NCI-H146 (cell line): ENCODE measurements at regions not wholly inside any gene's neighbourhood (a gene's known extent, or its start where the extent isn't known, plus 50 kb on each side); places are given as distances from the start of the nearest gene placed in this dataset.
"Not testable (repeated sequence)": the region's sequence is repeated elsewhere in the genome, so short reads cannot be mapped to it uniquely, and the experiment has no call there.

Source experiments
- DNase-seq: peaks from one replicate; lab custom pipeline; 2025; lab: John Stamatoyannopoulos, UW

GRCh38 chr12:58651850-58652249 is 268.5 kb downstream of the LRIG3 start:
- DNase-seq, result no peak

DNA sequence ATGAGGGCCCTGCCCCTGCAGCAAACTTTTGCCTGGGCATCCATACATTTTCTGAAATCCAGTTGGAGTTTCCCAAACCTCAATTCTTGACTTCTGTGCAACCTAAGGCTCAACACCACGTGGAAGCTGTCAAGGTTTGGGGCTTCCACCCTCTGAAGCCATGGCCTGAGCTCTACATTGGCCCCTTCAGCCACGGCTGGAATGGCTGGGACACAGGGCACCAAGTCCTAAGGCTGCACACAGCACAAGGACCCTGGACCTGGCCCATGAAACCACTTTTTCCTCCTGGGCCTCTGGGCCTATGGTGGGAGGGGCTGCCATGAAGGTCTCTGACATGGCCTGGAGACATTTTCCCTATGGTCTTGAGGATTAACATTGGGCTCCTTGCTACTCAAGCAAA is 266.3 kb downstream of the LRIG3 start:
- DNase-seq, result no peak

GRCh38 chr12:58655375-58655774 is 264.9 kb downstream of the LRIG3 start:
- no peak for DNase-seq

- no peak for DNase-seq
Measured at GRCh38 chr12:58656254-58657009, 263.9 kb downstream of the LRIG3 start.

- DNase-seq, result no peak
Measured at GRCh38 chr12:58657190-58657589, 263.1 kb downstream of the LRIG3 start.

GRCh38 chr12:58665375-58665774 is 254.9 kb downstream of the LRIG3 start:
- no peak for DNase-seq

GRCh38 chr12:58668233-58668632 is 252.1 kb downstream of the LRIG3 start:
- DNase-seq, result no peak

GRCh38 chr12:58668871-58669270 is 251.4 kb downstream of the LRIG3 start:
- DNase-seq, result no peak

- no peak for DNase-seq
Measured at GRCh38 chr12:58670623-58671022, 249.7 kb downstream of the LRIG3 start.

- DNase-seq, result no peak
Measured at GRCh38 chr12:58671196-58671595, 249.1 kb downstream of the LRIG3 start.

- DNase-seq, result no peak
Measured at GRCh38 chr12:58673021-58673420, 247.3 kb downstream of the LRIG3 start.

- not testable (repeated sequence) for DNase-seq
Measured at GRCh38 chr12:58677833-58678232, 242.5 kb downstream of the LRIG3 start.

GRCh38 chr12:58678753-58679152 is 241.6 kb downstream of the LRIG3 start:
- no peak for DNase-seq

- no peak for DNase-seq
Measured at GRCh38 chr12:58681730-58682129, 238.6 kb downstream of the LRIG3 start.

DNA sequence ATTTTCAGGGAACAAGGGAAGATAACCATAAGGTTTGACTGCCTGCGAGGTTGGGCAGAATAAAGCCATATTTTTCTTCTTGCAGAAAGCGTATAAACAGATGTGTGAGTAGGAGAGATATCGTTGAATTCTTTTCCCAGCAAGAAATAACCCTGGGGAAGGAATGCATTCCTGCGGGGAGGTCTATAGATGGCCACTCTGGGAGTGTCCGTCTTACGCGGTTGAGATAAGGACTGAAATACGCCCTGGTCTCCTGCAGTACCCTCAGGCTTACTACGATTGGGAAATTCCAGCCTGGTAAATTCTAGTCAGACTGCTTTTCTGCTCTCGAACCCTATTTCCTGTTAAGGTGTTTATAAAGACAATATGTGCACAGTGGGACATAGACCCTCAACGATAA is 225.0 kb downstream of the LRIG3 start:
- no peak for DNase-seq

GRCh38 chr12:58701536-58701935 is 218.8 kb downstream of the LRIG3 start:
- no peak for DNase-seq

- no peak for DNase-seq
Measured at GRCh38 chr12:58703866-58704265, 216.4 kb downstream of the LRIG3 start.

DNA sequence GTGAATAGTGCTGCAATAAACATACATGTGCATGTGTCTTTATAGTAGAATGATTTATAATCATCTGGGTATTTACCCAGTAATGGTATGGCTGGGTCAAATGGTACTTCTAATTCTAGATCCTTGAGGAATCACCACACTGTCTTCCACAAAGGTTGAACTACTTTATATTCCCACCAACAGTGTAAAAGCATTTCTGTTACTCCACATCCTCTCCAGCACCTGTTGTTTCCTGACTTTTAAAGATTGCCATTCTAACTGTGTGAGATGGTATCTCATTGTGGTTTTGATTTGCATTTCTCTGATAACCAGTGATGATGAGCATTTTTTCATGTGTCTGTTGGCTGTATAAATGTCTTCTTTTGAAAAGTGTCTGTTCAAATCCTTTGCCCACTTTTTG is 215.5 kb downstream of the LRIG3 start:
- DNase-seq, result not testable (repeated sequence)

DNA sequence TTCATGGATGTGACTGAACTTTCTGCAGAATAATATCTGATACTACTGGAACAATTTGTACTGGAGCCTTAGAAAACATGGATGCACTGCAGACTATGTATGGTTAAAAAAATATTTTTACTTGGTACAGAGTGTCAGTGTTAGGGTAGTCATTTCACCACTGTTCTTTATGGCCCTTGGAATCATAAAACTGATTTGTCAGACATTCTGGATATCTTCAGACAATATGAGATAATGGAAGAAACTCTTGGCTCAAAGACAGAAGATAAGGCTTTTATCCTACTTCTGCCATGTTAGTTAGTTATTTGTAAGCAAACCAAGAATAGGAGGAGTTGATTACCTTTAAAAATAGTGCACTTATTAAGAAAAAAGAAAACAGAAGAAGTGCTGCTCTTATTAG is 209.4 kb downstream of the LRIG3 start:
- DNase-seq, result no peak

GRCh38 chr12:58711974-58712373 is 208.3 kb downstream of the LRIG3 start:
- DNase-seq, result no peak

- no peak for DNase-seq
Measured at GRCh38 chr12:58712976-58713375, 207.3 kb downstream of the LRIG3 start.

GRCh38 chr12:58719161-58719560 is 201.1 kb downstream of the LRIG3 start:
- no peak for DNase-seq

GRCh38 chr12:58720421-58720820 is 199.9 kb downstream of the LRIG3 start:
- no peak for DNase-seq

DNA sequence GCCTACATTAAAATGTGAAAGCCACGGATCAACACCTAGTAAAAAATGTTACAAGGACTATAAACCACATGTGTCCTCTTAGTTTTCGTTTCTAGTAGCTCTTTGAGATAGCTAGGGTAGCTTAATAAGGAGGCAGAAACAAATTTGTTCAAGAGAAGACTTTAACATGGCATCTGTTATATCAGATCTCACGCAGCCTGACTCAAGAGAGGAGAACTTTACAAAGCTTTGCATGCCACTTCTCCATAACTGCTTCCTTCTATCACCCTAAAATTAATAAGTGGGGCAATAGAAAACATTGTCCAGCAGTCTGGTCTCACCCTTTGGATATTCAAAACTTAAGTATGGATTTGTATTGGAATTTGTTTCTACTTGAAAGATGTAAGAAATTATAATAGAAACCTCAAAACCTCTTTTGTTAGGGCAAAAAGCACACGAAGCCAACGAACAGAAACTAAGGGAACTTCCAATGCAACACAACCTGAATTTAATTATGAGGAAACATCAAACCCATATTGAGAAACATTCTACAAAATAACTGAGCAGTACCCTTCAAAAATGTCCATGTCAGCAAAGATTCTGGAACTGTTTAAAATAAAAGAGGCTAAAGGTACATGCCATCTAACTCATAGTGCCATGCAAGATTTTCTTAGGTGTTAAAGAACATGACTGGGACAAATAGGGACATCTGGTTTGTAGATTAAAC is 194.8 kb downstream of the LRIG3 start:
- no peak for DNase-seq
